CD4-positive, alpha-beta T cell treated with Interleukin-6 at 100 ng/mL for 8 hours (primary cell): ENCODE measurements at regions not wholly inside any gene's neighbourhood (a gene's known extent, or its start where the extent isn't known, plus 50 kb on each side); places are given as distances from the start of the nearest gene placed in this dataset.

Source experiments
- DNase-seq: peaks from one replicate; pipeline ENCODE4 v3.0.0-alpha.2; 2020; ENCODE audit warnings: mixed read lengths, low spot score

GRCh38 chr5:2603272-2603575 is 148.3 kb downstream of the IRX2 start:
- DNase-seq: no peak

GRCh38 chr5:2602451-2603271 is 148.8 kb downstream of the IRX2 start:
- DNase-seq: no peak

- no peak for DNase-seq
Measured at GRCh38 chr5:2598503-2598902, 153.0 kb downstream of the IRX2 start.

GRCh38 chr5:2594701-2595100 is 156.8 kb downstream of the IRX2 start:
- no peak for DNase-seq

DNA sequence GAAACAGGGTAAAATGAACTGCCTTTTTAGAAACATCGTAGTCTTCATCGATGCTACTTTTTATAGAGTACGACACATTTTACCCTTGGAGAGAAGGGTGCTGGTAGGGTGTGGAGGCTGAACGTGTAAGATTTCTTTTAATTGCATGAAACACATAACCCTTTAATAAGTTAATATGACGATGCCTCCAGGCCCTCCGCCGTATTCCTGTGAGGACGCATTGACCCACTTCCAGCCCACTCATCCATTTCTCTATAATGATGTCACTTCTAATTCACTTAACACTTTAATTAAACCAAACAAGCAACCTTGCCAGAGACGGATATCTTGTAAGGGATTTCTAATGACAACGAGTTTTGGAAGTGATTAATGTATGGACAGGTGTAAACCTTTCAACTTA is 158.7 kb downstream of the IRX2 start:
- no peak for DNase-seq

- no peak for DNase-seq
Measured at GRCh38 chr5:2591777-2592453, 159.6 kb downstream of the IRX2 start.

GRCh38 chr5:2588850-2589501 is 162.5 kb downstream of the IRX2 start:
- DNase-seq: no peak

GRCh38 chr5:2587189-2588031 is 164.1 kb downstream of the IRX2 start:
- DNase-seq: no peak

DNA sequence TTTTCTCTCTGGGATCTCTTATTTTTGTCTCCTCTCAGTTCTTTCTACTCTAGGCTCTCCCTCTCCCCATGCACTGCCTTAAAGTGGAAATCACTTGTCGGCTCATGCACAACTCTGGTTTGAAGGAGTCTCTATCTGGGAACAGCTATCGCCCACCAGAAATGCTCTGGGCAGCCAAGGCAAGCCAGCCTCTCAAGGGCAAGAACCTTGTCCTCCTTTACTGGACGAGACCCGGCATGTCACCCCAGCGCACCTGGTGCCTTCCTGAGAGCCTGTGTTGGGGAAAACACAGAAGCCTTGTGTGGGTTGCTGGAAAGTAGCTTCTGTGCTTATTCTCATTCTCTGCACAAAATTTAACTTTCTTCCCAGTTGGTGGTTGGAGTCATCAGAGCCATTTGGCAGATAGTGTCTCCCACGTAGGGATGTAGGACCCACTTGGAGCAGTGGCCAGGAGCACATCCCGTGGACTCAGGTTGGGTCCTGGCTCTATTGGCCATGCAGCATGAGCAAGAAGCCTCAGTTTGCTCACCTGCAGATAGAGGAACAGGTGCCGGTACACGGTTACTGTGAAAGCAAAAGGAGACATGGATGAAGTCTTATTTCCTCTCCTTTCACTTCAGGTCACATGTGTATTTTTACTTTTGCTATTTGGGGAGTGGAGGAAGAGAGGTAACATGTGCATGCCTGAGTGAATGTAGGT is 165.3 kb downstream of the IRX2 start:
- DNase-seq: no peak

GRCh38 chr5:2584579-2585269 is 166.8 kb downstream of the IRX2 start:
- no peak for DNase-seq

- no peak for DNase-seq
Measured at GRCh38 chr5:2582507-2582906, 169.0 kb downstream of the IRX2 start.

- DNase-seq: no peak
Measured at GRCh38 chr5:2582106-2582505, 169.4 kb downstream of the IRX2 start.

GRCh38 chr5:2581418-2581817 is 170.1 kb downstream of the IRX2 start:
- no peak for DNase-seq

DNA sequence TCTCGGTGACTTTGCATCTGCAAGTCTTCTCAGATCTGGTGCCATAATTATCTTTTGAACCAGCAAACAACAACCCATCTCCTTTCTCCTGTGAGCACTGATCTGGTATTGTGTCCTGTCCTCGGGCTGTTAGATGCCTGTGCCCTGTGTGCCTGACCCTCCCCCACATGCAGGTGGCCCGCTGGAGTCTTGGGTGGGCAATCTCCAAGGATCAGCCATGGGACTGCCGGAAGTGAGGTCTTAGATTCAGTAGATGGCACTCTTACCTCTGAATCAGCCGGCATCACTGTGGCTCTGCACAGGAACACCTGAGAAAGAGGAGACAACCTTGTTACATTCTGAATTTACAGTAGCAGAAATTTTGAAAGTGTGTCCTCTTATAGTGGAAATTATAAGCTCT is 172.4 kb downstream of the IRX2 start:
- no peak for DNase-seq

- DNase-seq: no peak
Measured at GRCh38 chr5:2577312-2578036, 174.0 kb downstream of the IRX2 start.

- no peak for DNase-seq
Measured at GRCh38 chr5:2576823-2577222, 174.7 kb downstream of the IRX2 start.

DNA sequence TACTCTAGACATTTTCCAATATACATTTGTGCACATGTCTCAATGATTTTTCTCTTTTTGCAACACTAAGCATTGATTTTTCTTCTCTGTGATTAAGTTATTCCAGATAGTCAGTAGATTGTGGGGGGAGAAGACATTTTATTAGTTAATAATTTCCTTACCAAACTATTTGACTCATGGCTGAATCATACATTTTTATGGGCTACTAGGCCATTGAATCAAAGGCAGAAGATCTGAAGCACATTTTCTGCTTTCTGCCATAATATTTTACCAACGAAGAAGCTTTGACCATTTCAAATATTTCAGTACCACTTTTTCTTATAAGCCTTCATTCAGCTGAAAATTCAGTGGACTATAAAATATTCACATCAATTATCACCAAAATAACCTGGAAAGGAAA is 175.6 kb downstream of the IRX2 start:
- DNase-seq: no peak

DNA sequence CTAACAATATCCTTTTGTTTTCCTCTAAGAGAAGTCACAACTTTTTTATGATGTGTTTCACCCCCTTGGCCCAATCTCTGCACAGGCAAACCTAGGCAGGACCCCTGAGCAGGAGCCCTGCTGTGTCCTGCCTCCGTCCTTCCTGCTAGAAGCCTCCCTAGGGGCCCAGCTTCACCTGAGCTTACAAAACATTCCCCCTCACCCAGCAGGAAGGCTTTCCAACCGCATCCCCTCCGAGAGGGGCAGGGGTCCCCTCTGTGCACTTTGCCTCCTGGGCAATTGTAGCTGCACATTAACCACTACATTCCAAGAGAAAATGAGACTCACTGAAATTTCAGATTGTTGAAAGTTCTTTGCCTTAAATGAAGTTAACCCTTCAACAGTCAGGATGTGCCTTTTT is 176.2 kb downstream of the IRX2 start:
- no peak for DNase-seq

- no peak for DNase-seq
Measured at GRCh38 chr5:2574155-2574554, 177.3 kb downstream of the IRX2 start.

DNA sequence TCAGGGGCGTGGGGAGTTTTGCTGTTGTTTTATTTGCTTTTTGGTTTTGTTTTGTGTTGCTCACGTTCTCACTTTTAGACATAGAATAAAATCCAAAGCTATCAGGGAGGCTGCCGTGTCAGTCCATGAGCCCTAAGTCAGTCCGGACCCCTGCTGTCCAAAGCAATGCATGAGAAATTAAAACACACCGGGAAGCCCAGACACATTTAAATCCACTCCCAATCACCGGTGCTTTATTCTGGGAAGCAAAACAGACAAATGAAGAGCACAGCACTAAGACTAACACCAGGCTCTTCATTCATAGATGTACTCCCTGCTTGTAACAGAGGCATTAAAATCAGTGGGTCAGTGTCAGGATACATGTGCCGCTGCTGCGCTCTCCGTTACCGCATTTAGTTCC is 180.9 kb downstream of the IRX2 start:
- no peak for DNase-seq
